H9 (cell line): ENCODE measurements at regions not wholly inside any gene's neighbourhood (a gene's known extent, or its start where the extent isn't known, plus 50 kb on each side); places are given as distances from the start of the nearest gene placed in this dataset.

Experiments
- DNase-seq: peaks from one replicate; pipeline ENCODE4 v3.0.0-alpha.2; 2017
- H2AFZ ChIP-seq: one replicate; pipeline ENCODE4 v1.6.1; 2013; ENCODE audit warnings: mild to moderate bottlenecking, low read length, control low read depth, moderate library complexity
- H2AK5ac ChIP-seq: 2 replicates; pipeline ENCODE4 v1.6.1; 2013; ENCODE audit warnings: low read length, control low read depth, mixed read lengths; ENCODE audit not compliant: insufficient read length
- H2BK120ac ChIP-seq: one replicate; pipeline ENCODE4 v1.6.1; 2013; ENCODE audit warnings: low read depth, mild to moderate bottlenecking, low read length, control low read depth, inconsistent platforms; ENCODE audit not compliant: poor library complexity, severe bottlenecking
- H2BK12ac ChIP-seq: 2 replicates; pipeline ENCODE4 v1.6.1; 2013; ENCODE audit warnings: low read length, control low read depth, mixed read lengths, low read depth; ENCODE audit not compliant: insufficient read length
- H2BK15ac ChIP-seq: 2 replicates; pipeline ENCODE4 v1.6.1; 2013; ENCODE audit warnings: low read depth, low read length, control low read depth
- H2BK20ac ChIP-seq: one replicate; pipeline ENCODE4 v1.6.1; 2013; ENCODE audit warnings: low read depth, mild to moderate bottlenecking, low read length, control low read depth, inconsistent platforms; ENCODE audit not compliant: poor library complexity, severe bottlenecking
- H2BK5ac ChIP-seq: 2 replicates; pipeline ENCODE4 v1.6.1; 2013; ENCODE audit warnings: low read length, control low read depth, mixed read lengths; ENCODE audit not compliant: insufficient read length
- H3K14ac ChIP-seq: 2 replicates; pipeline ENCODE4 v1.6.1; 2013; ENCODE audit warnings: low read length, control low read depth; ENCODE audit not compliant: insufficient read depth
- H3K18ac ChIP-seq: 2 replicates; pipeline ENCODE4 v1.6.1; 2013; ENCODE audit warnings: low read depth, mild to moderate bottlenecking, mixed read lengths, low read length, control low read depth; ENCODE audit not compliant: insufficient read length
- H3K23ac ChIP-seq: 2 replicates; pipeline ENCODE4 v1.6.1; 2013; ENCODE audit warnings: low read length, control low read depth, mixed read lengths, low read depth; ENCODE audit not compliant: insufficient read length
- H3K23me2 ChIP-seq: 2 replicates; pipeline ENCODE4 v1.6.1; 2013; ENCODE audit warnings: low read depth, mild to moderate bottlenecking, mixed read lengths, low read length, control low read depth; ENCODE audit not compliant: insufficient read length, poor library complexity, severe bottlenecking
- H3K27ac ChIP-seq: 2 replicates; pipeline ENCODE4 v1.5.1; 2013; ENCODE audit warnings: low read length, control low read depth, mixed read lengths, low read depth; ENCODE audit not compliant: insufficient read length
- H3K27me3 ChIP-seq: 2 replicates; pipeline ENCODE4 v1.6.1; 2013; ENCODE audit warnings: low read length, control low read depth, inconsistent platforms; ENCODE audit not compliant: insufficient read depth
- H3K4ac ChIP-seq: 2 replicates; pipeline ENCODE4 v1.6.1; 2013; ENCODE audit warnings: low read depth, mild to moderate bottlenecking, control low read depth, inconsistent platforms, low read length, moderate library complexity
- H3K4me1 ChIP-seq: 2 replicates; pipeline ENCODE4 v1.6.1; 2013; ENCODE audit warnings: low read length, control low read depth, inconsistent platforms; ENCODE audit not compliant: insufficient read depth
- H3K4me2 ChIP-seq: 2 replicates; pipeline ENCODE4 v1.6.1; 2013; ENCODE audit warnings: low read length, control low read depth, mixed read lengths; ENCODE audit not compliant: insufficient read length, insufficient read depth
- H3K56ac ChIP-seq: 2 replicates; pipeline ENCODE4 v1.6.1; 2013; ENCODE audit warnings: low read depth, mild to moderate bottlenecking, mixed read lengths, low read length, control low read depth; ENCODE audit not compliant: insufficient read length
- H3K79me1 ChIP-seq: 2 replicates; pipeline ENCODE4 v1.6.1; 2013; ENCODE audit warnings: low read depth, mild to moderate bottlenecking, moderate library complexity, low read length, control low read depth, inconsistent platforms; ENCODE audit not compliant: insufficient read depth, poor library complexity, severe bottlenecking
- H3K79me2 ChIP-seq: 2 replicates; pipeline ENCODE4 v1.6.1; 2013; ENCODE audit warnings: low read length, control low read depth, inconsistent platforms; ENCODE audit not compliant: insufficient read depth
- H3K9ac ChIP-seq: 2 replicates; pipeline ENCODE4 v1.6.1; 2013; ENCODE audit warnings: low read length, control low read depth, mixed read lengths; ENCODE audit not compliant: insufficient read length; ENCODE audit errors: extremely low read depth
- H3K9me3 ChIP-seq: one replicate; pipeline ENCODE4 v1.6.1; 2013; ENCODE audit warnings: low read depth, low read length, inconsistent platforms; ENCODE audit not compliant: control insufficient read depth
- H3T11ph ChIP-seq: one replicate; pipeline ENCODE4 v1.6.1; 2013; ENCODE audit warnings: mild to moderate bottlenecking, low read length, control low read depth, inconsistent platforms
- H4K20me1 ChIP-seq: one replicate; pipeline ENCODE4 v1.6.1; 2013; ENCODE audit not compliant: control insufficient read depth, insufficient read length, insufficient read depth
- H4K5ac ChIP-seq: 2 replicates; pipeline ENCODE4 v1.6.1; 2013; ENCODE audit warnings: low read depth, mild to moderate bottlenecking, mixed read lengths, low read length, control low read depth; ENCODE audit not compliant: insufficient read length
- H4K8ac ChIP-seq: replicated peaks from 2 replicates; pipeline ENCODE4 v1.6.1; 2013; ENCODE audit warnings: low read length, control low read depth, mixed read lengths, low read depth; ENCODE audit not compliant: insufficient read length
- H4K91ac ChIP-seq: 2 replicates; pipeline ENCODE4 v1.6.1; 2013; ENCODE audit warnings: low read depth, mild to moderate bottlenecking, moderate library complexity, mixed read lengths, low read length, control low read depth; ENCODE audit not compliant: insufficient read length
- H3K27ac Mint-ChIP-seq, 3 experiments: 2 replicates in 2 of 3; 3 replicates in 1 of 3; pipeline ENCODE4 v1.8.0; 2020 to 2021; ENCODE audit warnings: mixed read lengths in 3 of 3, mild to moderate bottlenecking in 1 of 3, moderate library complexity in 1 of 3
- H3K27me3 Mint-ChIP-seq: 2 replicates; pipeline ENCODE4 v1.8.0; 2021; ENCODE audit warnings: low read depth, mild to moderate bottlenecking, moderate library complexity, mixed read lengths
- H3K36me3 Mint-ChIP-seq, 3 experiments: 2 replicates in 2 of 3; 3 replicates in 1 of 3; pipeline ENCODE4 v1.8.0; 2020 to 2021; ENCODE audit warnings: low read depth in 3 of 3, mixed read lengths in 3 of 3; ENCODE audit not compliant: insufficient read depth in 1 of 3
- H3K4me1 Mint-ChIP-seq, 2 experiments: 2 replicates each; pipeline ENCODE4 v1.8.0; 2020; ENCODE audit warnings: mixed read lengths in 2 of 2
- H3K4me3 Mint-ChIP-seq, 2 experiments: 2 replicates in 1 of 2; 3 replicates in 1 of 2; pipeline ENCODE4 v1.8.0; 2020 to 2021; ENCODE audit warnings: mild to moderate bottlenecking in 2 of 2, mixed read lengths in 2 of 2, moderate library complexity in 1 of 2
- H3K9me3 Mint-ChIP-seq, 2 experiments: 2 replicates in 1 of 2; 3 replicates in 1 of 2; pipeline ENCODE4 v1.8.0; 2020; ENCODE audit warnings: mild to moderate bottlenecking in 2 of 2, mixed read lengths in 2 of 2, moderate library complexity in 1 of 2
- WGBS: extraction: QIAGEN DNeasy Blood & Tissue Kit; methylation state at CpG from one replicate; pipeline ENCODE4 v1.1.7; 2013; ENCODE audit warnings: missing lambda C conversion rate, low lambda C conversion rate, mixed read lengths; ENCODE audit not compliant: insufficient read length; ENCODE audit errors: extremely low coverage; 5-methylcytosine and 5-hydroxymethylcytosine counted together
- TF ChIP-seq, protein P1 (sequence below): fragments of 200-600 bp; sonication (generic); conservative IDR thresholded peaks from 3 replicates; pipeline ENCODE4 v1.8.0; 2021; ENCODE audit warnings: antibody characterized with exemption, mild to moderate bottlenecking

DNA sequence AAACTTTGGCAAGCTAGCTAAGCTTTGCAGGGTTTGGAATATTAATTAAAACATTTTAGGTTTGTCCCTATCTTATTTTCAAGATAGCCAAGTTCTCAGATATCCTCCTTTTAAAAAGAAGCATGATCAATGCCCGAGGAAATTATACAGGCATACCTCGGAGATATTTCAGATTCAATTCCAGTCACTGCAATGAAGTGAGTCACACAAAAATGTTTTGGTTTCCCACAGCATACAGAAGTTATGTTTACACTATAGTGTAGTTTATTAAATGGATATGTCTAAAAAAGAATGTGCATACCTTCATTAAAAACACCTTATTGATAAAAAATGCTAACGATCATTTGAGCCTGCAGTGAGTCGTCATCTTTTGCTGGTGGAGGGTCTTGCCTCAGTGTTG lies 382.9 kb upstream of the NPVF start:
- Mint-ChIP-seq H3K36me3 (peaks cover 0 to 11% (median 0%) of the 10 kb centered on the region in 3 experiments; a peak in 4 of 7 replicates), H3K9me3 (peaks cover 5 to 13% of the 10 kb centered on the region in 2 experiments; a peak in 4 of 5 replicates), H3K4me3 (no peak overlapping the region), H3K27me3 (no peaks in the 10 kb centered on the region), H3K4me1 (no peaks in the 10 kb centered on the region), H3K27ac (no peak overlapping the region)
- no peak overlapping the region for H3K23ac ChIP-seq
- no peak overlapping the region for H3K9ac ChIP-seq
- no peak overlapping the region for H4K91ac ChIP-seq
- no peak overlapping the region for H2BK20ac ChIP-seq
- H3T11ph ChIP-seq, result no peak overlapping the region
- H2AK5ac ChIP-seq, result no peak overlapping the region
- no peaks in the 10 kb centered on the region for H4K20me1 ChIP-seq
- H3K27ac ChIP-seq, result no peak overlapping the region
- no peak overlapping the region for H2BK120ac ChIP-seq
- H3K4me2 ChIP-seq, result no peak overlapping the region
- H3K56ac ChIP-seq, result no peak overlapping the region
- no CpG with 5 or more reads among the region's 4 CpGs for WGBS
- no peak overlapping the region for H3K4ac ChIP-seq
- TF ChIP-seq, protein P1, sequence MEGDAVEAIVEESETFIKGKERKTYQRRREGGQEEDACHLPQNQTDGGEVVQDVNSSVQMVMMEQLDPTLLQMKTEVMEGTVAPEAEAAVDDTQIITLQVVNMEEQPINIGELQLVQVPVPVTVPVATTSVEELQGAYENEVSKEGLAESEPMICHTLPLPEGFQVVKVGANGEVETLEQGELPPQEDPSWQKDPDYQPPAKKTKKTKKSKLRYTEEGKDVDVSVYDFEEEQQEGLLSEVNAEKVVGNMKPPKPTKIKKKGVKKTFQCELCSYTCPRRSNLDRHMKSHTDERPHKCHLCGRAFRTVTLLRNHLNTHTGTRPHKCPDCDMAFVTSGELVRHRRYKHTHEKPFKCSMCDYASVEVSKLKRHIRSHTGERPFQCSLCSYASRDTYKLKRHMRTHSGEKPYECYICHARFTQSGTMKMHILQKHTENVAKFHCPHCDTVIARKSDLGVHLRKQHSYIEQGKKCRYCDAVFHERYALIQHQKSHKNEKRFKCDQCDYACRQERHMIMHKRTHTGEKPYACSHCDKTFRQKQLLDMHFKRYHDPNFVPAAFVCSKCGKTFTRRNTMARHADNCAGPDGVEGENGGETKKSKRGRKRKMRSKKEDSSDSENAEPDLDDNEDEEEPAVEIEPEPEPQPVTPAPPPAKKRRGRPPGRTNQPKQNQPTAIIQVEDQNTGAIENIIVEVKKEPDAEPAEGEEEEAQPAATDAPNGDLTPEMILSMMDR, result no peak
- no peaks in the 10 kb centered on the region for H3K9me3 ChIP-seq
- DNase-seq, result no peak
- no peak overlapping the region for H2AFZ ChIP-seq
- H4K5ac ChIP-seq, result no peak overlapping the region
- H2BK12ac ChIP-seq, result no peak overlapping the region
- H3K27me3 ChIP-seq, result no peaks in the 10 kb centered on the region
- no peaks in the 10 kb centered on the region for H3K79me2 ChIP-seq
- H3K4me1 ChIP-seq, result no peaks in the 10 kb centered on the region
- H3K14ac ChIP-seq, result no peak overlapping the region
- no peaks in the 10 kb centered on the region for H3K79me1 ChIP-seq
- H3K18ac ChIP-seq, result no peak overlapping the region
- no peak overlapping the region for H2BK15ac ChIP-seq
- no peak overlapping the region for H4K8ac ChIP-seq
- H2BK5ac ChIP-seq, result no peak overlapping the region
- no peaks in the 10 kb centered on the region for H3K23me2 ChIP-seq
